Neural cell (in vitro differentiated cells): ENCODE measurements at regions not wholly inside any gene's neighbourhood (a gene's known extent, or its start where the extent isn't known, plus 50 kb on each side); places are given as distances from the start of the nearest gene placed in this dataset.

Experiments
- H2AFZ ChIP-seq: fragments of 200-600, 300-800 bp; sonication (generic), shearing (Covaris generic); 2 replicates; pipeline ENCODE4 v1.6.0; 2014; ENCODE audit warnings: low read depth, mild to moderate bottlenecking, antibody characterized with exemption, low read length, moderate library complexity
- H3F3A ChIP-seq: fragments of 200-600 bp; shearing (Covaris generic); 2 replicates; pipeline ENCODE4 v1.6.1; 2016; ENCODE audit warnings: mild to moderate bottlenecking, moderate library complexity, mixed read lengths, antibody characterized with exemption, low read length; ENCODE audit not compliant: insufficient read depth, poor library complexity, severe bottlenecking
- H3K27ac ChIP-seq: fragments of 200-600, 300-800 bp; sonication (generic), shearing (Covaris generic); 2 replicates; pipeline ENCODE4 v1.5.1; 2014; ENCODE audit warnings: mild to moderate bottlenecking, low read length, moderate library complexity
- H3K27me3 ChIP-seq: fragments of 300-800, 200-600 bp; sonication (generic), shearing (Covaris generic); 2 replicates; pipeline ENCODE4 v1.6.0; 2014; ENCODE audit warnings: mild to moderate bottlenecking, low read depth, low read length, moderate library complexity; ENCODE audit not compliant: insufficient read depth
- H3K36me3 ChIP-seq: fragments of 300-800, 200-600 bp; sonication (generic), shearing (Covaris generic); 2 replicates; pipeline ENCODE4 v1.5.1; 2014; ENCODE audit warnings: mild to moderate bottlenecking, antibody characterized with exemption, low read length, moderate library complexity; ENCODE audit not compliant: insufficient read depth
- H3K4me2 ChIP-seq: fragments of 300-800, 200-600 bp; sonication (generic), shearing (Covaris generic); 2 replicates; pipeline ENCODE4 v1.6.0; 2014; ENCODE audit warnings: mild to moderate bottlenecking, low read length
- H3K4me3 ChIP-seq: fragments of 300-800, 200-600 bp; sonication (generic), shearing (Covaris generic); 2 replicates; pipeline ENCODE4 v1.5.1; 2014; ENCODE audit warnings: mild to moderate bottlenecking, low read length, moderate library complexity
- H3K79me2 ChIP-seq: fragments of 200-600 bp; shearing (Covaris generic); replicated peaks from 2 replicates; pipeline ENCODE4 v1.6.0; 2014; ENCODE audit warnings: mild to moderate bottlenecking, low read length, moderate library complexity; ENCODE audit not compliant: insufficient read depth
- H3K9ac ChIP-seq: fragments of 300-800, 200-600 bp; sonication (generic), shearing (Covaris generic); 2 replicates; pipeline ENCODE4 v1.6.1; 2016; ENCODE audit warnings: mild to moderate bottlenecking, low read length, mixed read lengths
- H3K9me2 ChIP-seq: fragments of 200-600 bp; shearing (Covaris generic); 2 replicates; pipeline ENCODE4 v1.6.1; 2016; ENCODE audit warnings: mild to moderate bottlenecking, low read length, mixed read lengths; ENCODE audit not compliant: insufficient read depth
- H3K9me3 ChIP-seq: fragments of 200-600, 300-800 bp; sonication (generic), shearing (Covaris generic); 2 replicates; pipeline ENCODE4 v1.6.1; 2016; ENCODE audit warnings: mild to moderate bottlenecking, mixed run types, low read length, moderate library complexity, mixed read lengths
- H4K20me1 ChIP-seq: fragments of 200-600 bp; shearing (Covaris generic); 2 replicates; pipeline ENCODE4 v1.6.1; 2016; ENCODE audit warnings: mild to moderate bottlenecking, mixed run types; ENCODE audit not compliant: insufficient read depth
- CTCF ChIP-seq: fragments of 450-650 bp; IDR thresholded peaks from 2 replicates; pipeline ENCODE4 v1.5.1; 2014; ENCODE audit warnings: antibody characterized with exemption, mild to moderate bottlenecking, moderate library complexity; ENCODE audit not compliant: poor library complexity, severe bottlenecking
- EP300 ChIP-seq: fragments of 450-650 bp; conservative IDR thresholded peaks from 2 replicates; pipeline ENCODE4 v1.6.1; 2014; ENCODE audit warnings: antibody characterized with exemption, mild to moderate bottlenecking, moderate library complexity; ENCODE audit not compliant: poor library complexity, severe bottlenecking
- EZH2 ChIP-seq: fragments of 200-600, 300-800 bp; shearing (Covaris generic), sonication (generic); IDR thresholded peaks from 2 replicates; pipeline ENCODE4 v1.6.1; 2014; ENCODE audit warnings: antibody characterized with exemption, low read length, borderline replicate concordance, mild to moderate bottlenecking; ENCODE audit not compliant: insufficient read depth, poor library complexity, severe bottlenecking
- MXI1 ChIP-seq: fragments of 450-650 bp; conservative IDR thresholded peaks from 2 replicates; pipeline ENCODE4 v1.6.1; 2014; ENCODE audit warnings: antibody characterized with exemption, mild to moderate bottlenecking; ENCODE audit not compliant: poor library complexity, severe bottlenecking
- POLR2AphosphoS5 ChIP-seq: IDR thresholded peaks from 2 replicates; pipeline ENCODE4 v1.6.1; 2012
- RAD21 ChIP-seq: fragments of 450-650 bp; conservative IDR thresholded peaks from 2 replicates; pipeline ENCODE4 v1.6.1; 2014; ENCODE audit warnings: antibody characterized with exemption, mild to moderate bottlenecking, moderate library complexity
- SMC3 ChIP-seq: fragments of 450-650 bp; conservative IDR thresholded peaks from 2 replicates; pipeline ENCODE4 v1.6.1; 2014; ENCODE audit warnings: antibody characterized with exemption, mild to moderate bottlenecking, moderate library complexity; ENCODE audit not compliant: poor library complexity
- TAF1 ChIP-seq: IDR thresholded peaks from 2 replicates; pipeline ENCODE4 v1.6.1; 2012; ENCODE audit warnings: low read depth
- TF ChIP-seq, protein P1 (sequence below): IDR thresholded peaks from 2 replicates; pipeline ENCODE4 v1.6.1; 2012; ENCODE audit warnings: borderline replicate concordance

- H3K79me2 ChIP-seq = no peaks in the 10 kb centered on the region
- no peak for TF ChIP-seq SMC3
- no peak for TF ChIP-seq TAF1
- TF ChIP-seq, protein P1, sequence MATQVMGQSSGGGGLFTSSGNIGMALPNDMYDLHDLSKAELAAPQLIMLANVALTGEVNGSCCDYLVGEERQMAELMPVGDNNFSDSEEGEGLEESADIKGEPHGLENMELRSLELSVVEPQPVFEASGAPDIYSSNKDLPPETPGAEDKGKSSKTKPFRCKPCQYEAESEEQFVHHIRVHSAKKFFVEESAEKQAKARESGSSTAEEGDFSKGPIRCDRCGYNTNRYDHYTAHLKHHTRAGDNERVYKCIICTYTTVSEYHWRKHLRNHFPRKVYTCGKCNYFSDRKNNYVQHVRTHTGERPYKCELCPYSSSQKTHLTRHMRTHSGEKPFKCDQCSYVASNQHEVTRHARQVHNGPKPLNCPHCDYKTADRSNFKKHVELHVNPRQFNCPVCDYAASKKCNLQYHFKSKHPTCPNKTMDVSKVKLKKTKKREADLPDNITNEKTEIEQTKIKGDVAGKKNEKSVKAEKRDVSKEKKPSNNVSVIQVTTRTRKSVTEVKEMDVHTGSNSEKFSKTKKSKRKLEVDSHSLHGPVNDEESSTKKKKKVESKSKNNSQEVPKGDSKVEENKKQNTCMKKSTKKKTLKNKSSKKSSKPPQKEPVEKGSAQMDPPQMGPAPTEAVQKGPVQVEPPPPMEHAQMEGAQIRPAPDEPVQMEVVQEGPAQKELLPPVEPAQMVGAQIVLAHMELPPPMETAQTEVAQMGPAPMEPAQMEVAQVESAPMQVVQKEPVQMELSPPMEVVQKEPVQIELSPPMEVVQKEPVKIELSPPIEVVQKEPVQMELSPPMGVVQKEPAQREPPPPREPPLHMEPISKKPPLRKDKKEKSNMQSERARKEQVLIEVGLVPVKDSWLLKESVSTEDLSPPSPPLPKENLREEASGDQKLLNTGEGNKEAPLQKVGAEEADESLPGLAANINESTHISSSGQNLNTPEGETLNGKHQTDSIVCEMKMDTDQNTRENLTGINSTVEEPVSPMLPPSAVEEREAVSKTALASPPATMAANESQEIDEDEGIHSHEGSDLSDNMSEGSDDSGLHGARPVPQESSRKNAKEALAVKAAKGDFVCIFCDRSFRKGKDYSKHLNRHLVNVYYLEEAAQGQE = no peak
- TF ChIP-seq EP300 = no peak
- TF ChIP-seq EZH2 = no peak
- no peak for TF ChIP-seq CTCF
- no peak for TF ChIP-seq POLR2AphosphoS5
- TF ChIP-seq MXI1 = no peak
- TF ChIP-seq RAD21 = no peak
- H3F3A ChIP-seq = no peaks in the 10 kb centered on the region
- no peaks in the 10 kb centered on the region for H3K9me2 ChIP-seq
- H3K4me2 ChIP-seq = no peak overlapping the region
- H3K9ac ChIP-seq = no peak overlapping the region
- no peaks in the 10 kb centered on the region for H4K20me1 ChIP-seq
- H3K27me3 ChIP-seq = no peaks in the 10 kb centered on the region
- no peak overlapping the region for H3K27ac ChIP-seq
- no peaks in the 10 kb centered on the region for H3K36me3 ChIP-seq
- no peak overlapping the region for H2AFZ ChIP-seq
- H3K4me3 ChIP-seq = no peak overlapping the region
- no peaks in the 10 kb centered on the region for H3K9me3 ChIP-seq
These were observed 74.3 kb downstream of the NUDT10 start for GRCh38 chrX:51406688-51407519.

DNA sequence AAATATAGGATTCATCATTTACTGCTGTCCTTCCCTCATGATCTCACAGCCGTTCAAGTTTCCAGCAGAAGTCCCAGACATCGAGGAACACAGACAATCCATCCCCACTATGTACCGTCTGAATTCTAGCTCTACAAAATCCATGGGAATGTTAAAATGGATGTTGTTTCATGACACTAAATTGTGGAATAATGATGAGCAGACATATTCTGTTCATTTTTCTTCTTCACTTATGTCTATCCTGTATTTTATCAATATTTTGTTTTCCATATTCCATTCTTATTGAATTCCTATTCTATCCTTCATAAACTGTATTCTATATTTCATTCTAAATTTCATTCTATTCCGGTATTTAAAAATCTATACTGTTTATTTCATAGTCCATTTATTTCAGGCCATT, 71.8 kb downstream of the NUDT10 start:
- Histone ChIP-seq H3K4me2 (no peak overlapping the region), H3F3A (no peaks in the 10 kb centered on the region), H3K27ac (no peak overlapping the region), H3K27me3 (no peaks in the 10 kb centered on the region), H3K4me3 (no peak overlapping the region), H3K9me3 (no peaks in the 10 kb centered on the region), H2AFZ (no peak overlapping the region), H3K36me3 (no peaks in the 10 kb centered on the region), H3K9me2 (no peaks in the 10 kb centered on the region), H4K20me1 (no peaks in the 10 kb centered on the region), H3K79me2 (no peaks in the 10 kb centered on the region), H3K9ac (no peak overlapping the region)
- no peak for TF ChIP-seq SMC3
- TF ChIP-seq POLR2AphosphoS5 = no peak
- no peak for TF ChIP-seq TAF1
- no peak for TF ChIP-seq RAD21
- no peak for TF ChIP-seq EZH2
- no peak for TF ChIP-seq MXI1
- TF ChIP-seq CTCF = no peak
- TF ChIP-seq EP300 = no peak
- TF ChIP-seq, protein P1 = no peak
